HG02885 (cell line): ENCODE measurements at regions not wholly inside any gene's neighbourhood (a gene's known extent, or its start where the extent isn't known, plus 50 kb on each side); places are given as distances from the start of the nearest gene placed in this dataset.
"Not testable (repeated sequence)": the region's sequence is repeated elsewhere in the genome, so short reads cannot be mapped to it uniquely, and the experiment has no call there.

Experiments used
- ATAC-seq: cut with Tn5 transposase; IDR thresholded peaks from one replicate; pipeline ENCODE4 v1.9.1; 2021; ENCODE audit warnings: mild to moderate bottlenecking; ENCODE audit not compliant: unreplicated experiment, poor library complexity

DNA sequence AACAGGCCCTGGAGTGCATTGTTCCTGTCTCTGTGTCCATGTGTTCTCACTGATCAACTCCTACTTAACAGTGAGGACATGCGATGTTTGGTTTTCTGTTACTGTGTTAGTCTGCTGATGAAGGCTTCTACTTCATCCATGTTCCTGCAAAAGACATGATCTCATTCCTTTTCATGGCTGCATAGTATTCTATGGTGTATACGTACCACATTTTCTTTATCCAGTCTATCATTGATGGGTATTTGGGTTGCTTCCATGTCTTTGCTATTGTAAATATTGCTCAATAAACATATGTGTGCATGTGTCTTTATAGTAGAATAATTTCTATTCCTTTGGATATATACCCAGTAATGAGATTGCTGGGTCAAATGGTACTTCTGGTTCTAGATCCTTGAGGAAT lies 537.7 kb upstream of the FSHR start:
- ATAC-seq = not testable (repeated sequence)

DNA sequence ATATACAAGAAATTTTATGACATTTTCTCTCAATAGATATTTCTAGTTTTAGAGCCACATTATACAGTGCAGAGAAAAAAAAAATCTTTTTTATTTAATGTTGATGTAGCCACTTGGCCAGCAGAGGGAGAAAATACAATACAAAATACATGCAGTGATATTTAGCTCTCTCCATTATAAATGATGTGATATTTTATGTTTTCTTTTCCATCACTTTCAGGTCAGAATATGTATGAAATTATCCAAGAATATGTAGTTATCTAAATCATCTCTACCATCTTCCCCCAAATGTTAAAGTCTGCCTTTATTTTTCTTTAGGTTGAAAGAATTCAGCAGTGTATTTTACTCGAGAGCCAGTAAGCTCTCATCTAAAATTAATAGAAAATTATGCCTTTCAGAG lies 533.6 kb upstream of the FSHR start:
- peak; percentile 66 for ATAC-seq

DNA sequence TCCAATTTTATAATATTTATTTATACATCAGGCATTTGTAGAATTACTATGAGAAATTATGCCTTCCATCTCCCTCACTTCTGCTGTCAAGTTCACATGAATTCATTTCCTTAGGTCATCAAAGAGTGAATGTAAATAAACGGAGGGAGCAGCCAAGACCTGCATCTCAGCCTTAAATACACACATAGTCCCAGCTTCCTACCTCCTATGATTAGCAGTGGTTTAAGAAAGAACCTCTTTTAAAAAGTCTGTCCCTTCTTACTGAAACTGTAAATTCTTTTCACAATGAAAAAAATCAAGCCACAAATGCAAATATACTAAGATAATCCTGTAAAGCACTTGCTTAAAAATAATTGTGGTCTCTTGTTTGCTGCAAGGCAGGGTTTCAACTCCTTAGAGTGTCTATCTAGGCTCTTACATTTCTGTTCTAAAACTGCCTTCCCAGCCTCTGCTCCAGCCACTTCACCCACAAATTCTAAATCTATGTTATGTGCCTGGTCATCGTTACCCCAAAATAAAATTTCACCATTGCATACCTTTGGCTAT lies 532.7 kb upstream of the FSHR start:
- no peak for ATAC-seq

GRCh38 chr2:49686291-49686690 lies 532.0 kb upstream of the FSHR start:
- ATAC-seq = no peak

DNA sequence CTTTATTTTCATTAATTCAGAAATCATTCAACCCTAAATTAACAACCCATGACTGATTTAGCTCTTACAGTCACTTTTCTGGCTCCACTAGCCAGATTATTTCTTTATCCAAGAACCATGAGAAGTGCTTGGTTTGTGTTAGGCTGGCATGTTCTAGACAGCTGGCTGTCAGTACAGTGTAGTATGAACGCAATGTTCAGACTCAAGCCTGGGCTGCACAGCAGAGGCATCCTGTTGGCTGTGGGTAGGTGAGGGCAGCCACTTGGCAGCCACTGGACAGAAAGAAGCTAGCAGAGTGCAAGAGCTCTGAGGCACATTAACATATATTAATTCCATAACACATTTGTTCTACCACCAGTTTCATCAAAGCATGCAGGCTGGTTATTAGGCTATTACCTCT lies 522.9 kb upstream of the FSHR start:
- no peak for ATAC-seq

GRCh38 chr2:49664827-49665226 lies 510.5 kb upstream of the FSHR start:
- no peak for ATAC-seq

DNA sequence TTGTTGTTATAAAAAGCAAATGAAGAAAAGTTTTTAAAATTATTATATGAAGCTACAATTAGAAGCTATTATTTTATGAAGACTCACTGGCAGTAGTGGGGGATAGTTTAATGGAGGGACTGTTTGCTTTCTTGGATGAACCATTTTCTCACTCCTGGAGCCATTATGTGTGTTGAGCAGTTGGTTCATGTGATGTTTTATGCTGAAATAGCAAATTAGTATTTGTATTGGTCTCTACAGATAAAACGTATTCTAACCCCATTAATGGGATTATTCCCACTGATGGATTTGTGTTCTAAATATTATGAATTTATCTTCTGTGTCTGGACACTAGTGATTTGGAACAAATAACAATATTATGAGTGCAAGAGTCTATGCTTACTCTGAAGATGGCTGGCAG lies 507.5 kb upstream of the FSHR start:
- ATAC-seq = no peak

DNA sequence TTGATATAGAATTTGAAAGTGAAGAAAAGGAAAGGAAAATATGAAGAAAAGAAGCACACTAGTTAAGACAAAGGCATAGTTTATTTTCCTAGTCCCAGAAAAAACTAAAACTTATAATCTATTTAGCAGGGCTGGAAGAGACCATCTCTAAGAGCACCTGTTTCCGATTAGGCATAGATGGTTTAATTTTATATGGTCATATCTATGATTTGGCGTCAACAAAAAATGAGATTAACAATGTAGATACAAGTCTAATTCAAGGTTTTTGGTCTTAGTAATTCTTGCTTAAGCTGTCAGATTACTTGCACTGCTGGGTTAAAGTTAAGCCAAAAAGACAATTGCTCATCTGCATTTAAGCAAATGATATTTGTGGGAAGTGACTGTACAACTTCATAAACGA lies 502.5 kb upstream of the FSHR start:
- ATAC-seq = no peak

- no peak for ATAC-seq
Measured at GRCh38 chr2:49643149-49643548, 488.8 kb upstream of the FSHR start.

DNA sequence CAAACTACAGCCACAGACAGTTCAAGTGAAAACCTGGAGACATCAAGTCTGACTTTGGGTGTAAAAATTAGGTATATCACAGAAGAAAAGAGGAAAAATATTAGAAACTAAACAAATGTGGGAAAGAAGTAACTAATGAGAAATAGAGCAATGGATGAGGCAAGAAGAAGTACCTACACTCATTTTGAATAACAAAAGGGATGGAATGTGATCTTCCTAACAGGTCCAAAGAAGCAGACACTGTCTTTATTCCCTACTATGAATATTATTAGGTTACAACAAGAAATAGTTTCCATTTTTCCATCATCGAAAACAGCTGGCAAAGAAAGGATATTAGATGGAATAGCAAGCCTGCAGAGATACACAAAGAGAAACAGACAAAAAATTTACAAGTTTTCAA lies 486.3 kb upstream of the FSHR start:
- ATAC-seq = no peak

DNA sequence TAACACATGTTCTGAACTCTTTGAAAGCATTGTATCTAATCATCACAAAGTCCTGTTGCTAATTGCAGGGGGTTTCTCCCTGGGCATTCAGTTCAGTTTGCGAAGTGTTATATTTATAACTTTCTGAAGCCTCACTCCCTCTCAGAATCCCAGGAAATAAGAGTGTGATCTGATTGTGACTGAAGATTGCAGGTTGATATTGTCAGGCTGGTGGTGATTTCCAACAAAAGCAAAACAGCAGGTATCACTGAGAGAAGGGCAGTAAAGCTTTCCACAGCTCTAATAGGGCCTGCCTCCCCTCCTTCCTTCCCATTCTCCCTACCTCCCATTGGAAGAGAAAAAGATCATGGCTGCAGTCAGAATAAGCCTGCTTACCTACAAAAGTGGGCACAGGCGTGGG lies 466.7 kb upstream of the FSHR start:
- ATAC-seq = no peak

- no peak for ATAC-seq
Measured at GRCh38 chr2:49619804-49620203, 465.5 kb upstream of the FSHR start.

GRCh38 chr2:49618491-49618890 lies 464.2 kb upstream of the FSHR start:
- no peak for ATAC-seq

- peak; percentile 81 for ATAC-seq
Measured at GRCh38 chr2:49616800-49617199, 462.5 kb upstream of the FSHR start.

- ATAC-seq = not testable (repeated sequence)
Measured at GRCh38 chr2:49611796-49612195, 457.5 kb upstream of the FSHR start.

DNA sequence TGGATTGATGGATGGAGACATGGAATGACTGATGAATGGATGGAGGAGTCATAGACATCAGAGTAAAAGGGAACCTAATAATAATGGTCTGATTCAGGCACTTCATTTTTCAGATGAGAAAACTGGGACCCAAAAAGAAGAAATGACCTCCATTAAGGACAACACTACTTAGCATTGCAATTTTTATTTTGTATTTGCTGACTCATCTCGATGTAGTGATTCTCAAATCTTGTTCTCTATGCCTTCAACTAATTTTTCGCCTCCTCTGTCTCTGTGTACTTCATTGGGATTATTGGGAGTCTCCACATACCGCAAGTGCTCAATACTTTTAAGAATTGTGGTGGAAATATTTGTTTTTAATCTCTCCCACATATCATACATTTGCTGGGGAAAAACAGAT lies 446.2 kb upstream of the FSHR start:
- ATAC-seq = no peak

- ATAC-seq = no peak
Measured at GRCh38 chr2:49598231-49598630, 443.9 kb upstream of the FSHR start.

DNA sequence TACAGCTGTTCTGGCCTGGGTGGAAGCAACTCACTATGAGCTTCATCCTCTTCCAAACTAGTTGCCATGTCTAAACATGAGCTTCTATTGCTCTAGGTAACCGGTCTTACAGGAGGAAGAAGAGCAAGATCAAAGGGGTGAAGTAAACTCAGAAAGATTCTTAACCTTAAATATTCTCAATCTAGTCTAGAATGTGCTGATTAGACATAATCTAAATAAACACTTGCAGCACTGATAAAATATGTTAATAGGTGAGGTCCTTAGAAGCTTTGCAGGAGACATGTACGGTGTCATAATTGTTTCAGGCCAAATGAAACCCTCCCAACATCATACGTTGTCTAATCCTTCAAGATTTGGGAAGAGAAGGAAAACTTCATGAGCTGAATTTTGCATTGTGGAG lies 431.6 kb upstream of the FSHR start:
- ATAC-seq = no peak

DNA sequence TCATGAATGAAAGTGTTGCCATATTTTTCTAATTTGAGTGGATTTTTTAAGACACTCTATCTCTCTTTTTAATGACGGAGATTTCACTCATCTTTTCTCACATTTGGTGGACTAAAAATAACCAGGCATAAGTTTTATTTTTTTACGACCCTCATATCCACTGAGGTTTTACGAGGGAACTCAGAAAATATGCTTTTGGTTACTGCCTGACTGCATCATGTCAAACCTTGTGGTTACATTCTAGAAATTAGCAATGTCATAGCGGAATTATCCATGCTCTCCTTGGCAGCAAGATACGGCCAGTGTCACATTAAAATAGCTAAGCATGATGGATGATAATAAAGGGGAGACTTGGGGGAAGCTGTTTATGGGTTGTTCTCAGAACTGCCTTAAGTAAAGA lies 428.6 kb upstream of the FSHR start:
- no peak for ATAC-seq

- no peak for ATAC-seq
Measured at GRCh38 chr2:49577041-49577440, 422.7 kb upstream of the FSHR start.

DNA sequence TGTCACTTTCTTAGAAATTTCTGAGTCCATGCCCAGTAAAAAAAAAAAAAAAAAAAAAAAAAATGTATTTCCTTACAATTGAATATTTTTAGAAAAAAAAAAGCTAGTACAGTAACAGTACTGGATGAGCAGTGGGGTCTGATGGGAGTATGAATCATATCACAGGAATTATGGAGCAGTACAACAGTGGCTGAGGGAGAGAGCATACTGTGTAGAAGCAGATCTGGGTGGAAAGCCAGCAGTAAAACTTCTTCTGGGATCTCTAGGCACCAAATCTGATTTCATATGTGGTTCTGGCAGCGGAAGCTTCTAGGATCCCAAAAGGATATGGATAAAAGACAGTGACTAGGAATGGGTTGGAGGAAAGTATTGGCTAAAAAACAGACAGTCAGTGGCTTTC lies 414.9 kb upstream of the FSHR start:
- ATAC-seq = no peak

- no peak for ATAC-seq
Measured at GRCh38 chr2:49567811-49568600, 413.7 kb upstream of the FSHR start.
